ENCODE measurements at regions not wholly inside any gene's neighbourhood (a gene's known extent, or its start where the extent isn't known, plus 50 kb on each side); places are given as distances from the start of the nearest gene placed in this dataset.

DNA sequence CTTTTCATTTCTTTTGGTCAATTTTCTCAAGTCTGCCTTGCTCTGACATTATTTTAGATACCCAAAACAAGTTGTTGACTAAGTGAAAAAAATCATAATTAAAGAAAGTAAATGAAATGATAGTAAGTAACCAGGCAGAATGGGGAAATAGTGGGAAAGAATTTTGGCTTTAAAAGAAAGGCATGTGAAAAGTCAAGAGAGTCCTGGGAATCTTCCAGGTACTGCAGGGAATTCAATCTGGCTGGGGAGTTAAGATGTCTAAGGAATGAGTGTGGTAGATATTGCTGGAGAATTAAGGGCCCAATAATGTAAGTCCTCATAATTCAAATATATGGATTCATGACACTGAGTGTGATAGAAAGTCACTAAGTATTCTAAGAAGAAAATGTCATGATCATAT lies 123.1 kb upstream of the PAPPA start:
- DNase-seq (ENCODE audit: low read depth in 2 of 2), result no peak

DNA sequence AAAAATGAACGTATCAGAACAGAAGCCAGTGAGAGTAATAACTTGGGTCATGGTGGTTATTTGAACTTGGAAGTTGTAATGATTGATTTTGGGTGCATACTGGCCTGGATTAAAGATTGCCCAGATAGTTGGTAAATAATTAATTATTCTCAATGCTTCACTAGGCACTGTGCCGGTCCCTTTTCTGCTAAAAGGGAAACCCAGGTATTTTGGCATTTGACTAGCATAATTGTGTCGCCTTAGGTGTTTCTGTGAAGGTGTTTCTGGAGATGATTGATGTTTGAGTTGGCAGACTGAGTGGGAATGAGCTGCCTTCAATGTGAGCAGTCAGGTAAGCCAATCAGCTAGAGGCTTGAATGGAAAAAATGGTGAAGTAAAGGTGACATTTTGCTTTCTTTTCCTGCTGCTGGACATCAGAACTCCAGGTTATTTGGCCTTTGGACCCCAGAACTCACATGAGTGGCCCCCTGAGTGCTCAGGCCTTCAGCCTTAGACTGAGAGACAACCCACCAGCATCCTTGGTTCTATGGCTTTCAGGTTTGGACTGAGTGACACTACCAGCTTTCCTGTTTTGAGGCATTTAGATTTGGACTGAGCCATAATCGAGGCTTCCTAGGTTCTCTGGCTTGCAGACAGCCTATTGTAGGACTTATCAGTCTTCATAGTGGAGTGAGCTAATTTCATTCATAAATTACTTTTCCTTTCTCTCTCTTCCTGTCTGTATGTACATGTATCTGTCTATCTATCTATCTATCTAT lies 120.7 kb upstream of the PAPPA start:
- no peak for DNase-seq (ENCODE audit: low read depth in 2 of 2)

DNA sequence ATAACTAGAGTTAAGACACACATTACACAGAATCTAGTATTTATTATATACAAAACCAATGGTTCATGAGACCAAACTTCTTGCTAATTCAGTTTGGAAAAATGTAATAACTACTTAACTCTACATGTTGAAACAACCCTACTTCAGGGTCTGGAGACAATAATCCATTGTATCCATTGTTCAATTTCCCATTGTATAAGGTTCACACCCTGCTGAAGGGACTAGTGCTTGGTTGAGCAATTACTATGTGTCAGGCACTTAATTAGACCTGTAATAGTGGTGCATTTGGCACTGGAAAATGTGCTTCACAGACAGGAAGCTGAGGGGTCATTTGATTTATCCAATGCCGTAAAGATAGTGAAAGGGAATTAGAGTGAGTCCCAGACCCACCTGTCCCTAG lies 114.3 kb upstream of the PAPPA start:
- DNase-seq (ENCODE audit: low read depth in 2 of 2), result no peak

DNA sequence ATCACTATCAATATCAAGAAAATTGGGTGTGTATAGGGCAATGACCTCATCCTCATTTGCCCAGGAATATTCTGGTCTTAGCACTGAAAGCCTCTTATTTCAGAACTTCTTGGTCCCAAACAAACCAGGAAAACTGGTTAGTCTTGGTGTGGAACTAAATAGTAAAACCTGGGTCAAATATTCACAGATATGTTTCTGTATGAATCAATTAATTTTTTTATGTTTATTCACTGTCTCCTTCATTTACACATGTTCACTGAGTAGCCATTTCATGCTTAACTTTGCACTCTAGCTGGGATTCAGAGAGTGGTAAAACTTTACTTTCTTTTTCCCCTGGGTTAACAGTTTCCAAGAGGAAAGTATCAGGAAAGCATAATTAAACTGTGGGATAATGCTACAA lies 113.7 kb upstream of the PAPPA start:
- no peak for DNase-seq (ENCODE audit: low read depth in 2 of 2)

DNA sequence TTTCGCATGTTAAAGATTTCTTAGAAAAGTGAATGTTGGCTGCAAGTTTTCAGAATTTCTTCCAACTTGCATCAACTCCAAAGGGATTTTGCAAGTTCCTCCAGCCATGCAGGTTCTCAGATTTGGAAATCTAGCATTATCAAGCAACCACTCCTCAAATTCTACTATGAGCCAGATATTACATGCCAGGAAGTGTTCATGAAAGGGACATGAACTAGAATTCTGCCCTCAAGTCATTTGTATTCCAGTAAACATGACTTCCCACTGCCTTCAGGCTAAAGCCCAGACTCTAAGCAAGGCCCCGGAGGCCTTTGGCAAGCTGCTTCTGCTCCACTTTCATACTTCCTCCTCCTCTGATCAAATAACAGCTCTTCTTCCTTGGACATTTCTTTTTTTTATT lies 111.3 kb upstream of the PAPPA start:
- DNase-seq (ENCODE audit: low read depth in 2 of 2), result no peak

DNA sequence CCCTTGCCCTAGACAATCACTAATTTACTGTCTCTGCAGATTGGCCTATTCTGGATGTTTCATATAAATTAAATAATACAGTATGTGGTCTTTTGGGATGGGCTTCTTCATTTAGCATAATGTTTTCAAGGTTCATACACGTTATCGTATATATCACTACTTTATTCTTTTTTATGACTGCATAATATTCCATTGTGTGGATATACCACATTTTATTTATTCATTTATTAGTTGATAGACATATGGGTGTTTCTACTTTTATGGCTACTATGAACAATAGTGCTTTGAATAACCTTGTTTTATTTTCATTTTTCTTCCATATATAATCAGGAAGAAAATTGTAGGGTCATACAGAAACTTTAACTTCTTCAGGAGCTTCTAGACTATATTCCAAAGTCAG lies 108.5 kb upstream of the PAPPA start:
- no peak for DNase-seq (ENCODE audit: low read depth in 2 of 2)

DNA sequence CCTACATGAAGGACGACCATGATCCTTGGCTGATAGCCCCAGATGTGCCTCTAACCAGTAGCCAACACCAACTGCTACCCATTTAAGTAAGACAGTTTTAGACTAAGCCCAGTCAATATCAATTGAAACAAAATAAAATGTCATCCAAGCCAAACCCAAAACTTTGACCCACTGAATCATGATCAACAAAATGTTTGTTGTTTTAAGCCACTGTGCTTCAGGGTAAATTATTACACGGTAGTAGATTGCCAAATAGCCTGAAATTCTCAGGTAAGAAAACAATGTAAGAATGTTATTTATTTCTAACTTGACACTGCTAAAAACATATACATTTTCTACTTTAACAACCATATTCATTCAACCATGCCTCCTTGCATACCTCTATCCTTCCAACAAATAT lies 105.5 kb upstream of the PAPPA start:
- DNase-seq (ENCODE audit: low read depth in 2 of 2), result no peak

DNA sequence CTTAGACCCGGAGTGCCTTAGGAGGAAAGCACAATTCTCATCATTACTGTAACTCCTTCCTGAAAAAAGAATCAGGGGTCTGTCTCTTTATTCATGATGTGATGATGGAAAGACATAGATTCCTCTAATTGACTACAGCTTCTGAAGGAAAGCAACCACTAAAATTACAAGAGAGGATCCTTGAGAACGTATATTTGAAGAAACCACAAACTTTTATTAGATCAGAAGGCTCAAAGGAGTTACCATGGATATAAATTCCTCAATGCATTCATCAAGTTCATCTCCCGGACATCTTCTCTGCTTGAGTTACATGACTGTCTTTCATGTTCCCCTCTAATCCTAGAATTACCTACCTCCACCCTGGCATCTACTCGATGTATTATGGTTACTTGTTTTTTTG lies 104.1 kb upstream of the PAPPA start:
- DNase-seq (ENCODE audit: low read depth in 2 of 2), result no peak

DNA sequence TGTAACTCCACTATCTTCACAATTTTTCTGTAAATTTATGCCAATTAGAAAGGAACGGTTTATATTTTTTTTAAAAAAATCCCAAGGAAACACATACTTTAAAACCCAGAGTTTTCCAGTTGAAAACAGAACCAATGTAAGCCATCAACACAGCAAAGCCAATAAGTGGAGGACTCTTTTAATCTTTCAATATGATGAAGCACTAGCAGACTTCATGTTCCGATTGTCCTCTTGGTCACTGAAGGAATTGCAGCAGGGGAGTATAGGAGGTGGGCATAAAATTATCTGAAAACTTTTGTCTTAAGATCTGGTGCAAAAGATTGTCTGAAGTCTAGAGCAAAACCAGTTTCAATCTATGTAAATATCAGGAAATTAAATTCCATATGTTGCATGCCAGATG lies 102.1 kb upstream of the PAPPA start:
- no peak for DNase-seq (ENCODE audit: low read depth in 2 of 2)

DNA sequence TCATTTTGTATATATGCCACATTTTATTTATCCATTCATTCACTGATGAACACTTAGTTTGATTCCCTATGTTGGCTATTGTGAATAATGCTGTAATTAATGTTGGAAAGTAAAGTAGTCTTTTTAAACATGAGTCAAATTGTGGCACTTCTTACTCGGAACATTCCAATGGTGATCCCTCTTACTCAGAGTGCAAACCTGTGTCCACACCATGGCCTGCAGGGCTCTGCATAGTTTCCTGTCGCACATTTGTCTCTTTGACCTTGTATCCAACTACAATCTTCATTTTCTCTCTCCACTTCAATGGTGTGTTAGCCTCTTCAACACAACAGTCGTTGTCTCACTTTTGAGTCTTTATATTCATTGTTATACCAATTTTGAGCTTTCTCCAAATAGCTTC lies 98.1 kb upstream of the PAPPA start:
- no peak for DNase-seq (ENCODE audit: low read depth in 2 of 2)

DNA sequence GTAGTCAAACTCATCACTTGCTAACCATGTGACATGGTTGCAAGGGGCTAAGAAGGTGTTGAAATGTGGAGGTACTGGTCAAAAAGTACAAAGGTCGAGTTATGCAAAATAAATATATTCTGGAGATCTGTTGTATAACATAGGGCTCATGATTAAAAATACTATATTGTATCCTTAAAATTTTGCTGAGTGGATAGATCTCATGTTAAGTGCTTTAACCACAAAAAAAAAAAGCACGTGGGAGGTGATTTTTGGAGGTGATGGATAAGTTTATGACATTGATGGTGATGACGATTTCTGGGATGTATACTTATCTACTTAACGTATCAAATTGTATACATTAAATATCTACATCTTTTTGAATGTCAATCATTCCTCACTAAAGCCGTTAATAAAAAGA lies 96.2 kb upstream of the PAPPA start:
- DNase-seq (ENCODE audit: low read depth in 2 of 2), result no peak

DNA sequence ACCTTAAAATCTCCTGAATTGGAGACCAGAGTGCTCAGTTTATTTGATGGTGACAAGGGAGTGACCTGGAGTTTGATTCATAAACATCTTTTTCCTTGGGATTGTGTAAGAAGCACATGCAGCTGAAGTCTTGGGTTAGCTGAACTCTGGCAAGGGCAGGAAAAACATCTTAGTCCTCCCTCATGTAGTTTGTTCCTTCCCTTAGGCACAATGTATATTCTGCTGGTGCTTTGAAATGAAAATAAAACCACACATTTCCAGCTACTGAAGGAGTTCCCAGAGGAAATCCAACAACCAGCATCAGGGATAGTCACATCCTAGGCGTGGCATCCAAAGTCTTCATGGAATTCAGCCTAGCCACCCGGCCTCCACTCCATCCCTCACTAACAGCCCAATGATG lies 95.2 kb upstream of the PAPPA start:
- DNase-seq (ENCODE audit: low read depth in 2 of 2), result no peak

DNA sequence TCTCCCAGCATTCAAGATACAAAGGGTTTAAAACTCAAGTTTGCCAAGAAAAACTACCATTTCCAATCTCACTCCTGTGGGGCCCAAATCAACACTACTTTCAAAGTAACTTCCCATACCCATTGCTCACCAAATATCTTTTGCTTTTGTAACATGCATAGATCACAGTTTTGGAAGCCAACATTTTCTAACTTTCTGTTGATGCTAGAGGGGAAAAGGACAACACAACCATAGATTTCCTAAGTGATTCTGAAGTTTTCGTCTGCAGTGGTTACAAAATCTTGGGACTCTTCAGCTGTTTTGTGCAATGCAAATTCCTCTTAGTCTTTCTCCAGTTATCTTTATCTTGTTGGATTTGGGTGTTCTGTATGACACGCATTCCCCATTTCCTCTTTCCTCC lies 94.1 kb upstream of the PAPPA start:
- DNase-seq (ENCODE audit: low read depth in 2 of 2), result no peak

DNA sequence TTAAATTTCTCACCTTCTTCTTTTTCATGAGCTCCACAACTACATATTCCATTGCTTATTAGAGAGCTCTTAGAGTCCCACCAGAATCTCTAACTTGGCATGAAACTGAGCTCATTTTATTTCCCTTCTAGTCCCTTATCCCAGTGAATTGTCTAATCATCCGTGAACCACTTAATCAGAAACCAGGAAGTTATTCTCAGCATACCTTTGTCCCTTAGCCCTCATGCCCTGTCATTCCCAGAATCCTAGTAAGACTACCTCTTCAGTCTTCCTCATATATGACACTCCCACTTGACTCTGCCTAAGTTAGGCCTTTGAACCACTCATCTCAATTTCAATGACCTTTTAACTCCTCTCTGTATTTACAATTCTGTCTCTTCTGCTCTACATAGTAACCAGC lies 93.0 kb upstream of the PAPPA start:
- DNase-seq (ENCODE audit: low read depth in 2 of 2), result no peak

DNA sequence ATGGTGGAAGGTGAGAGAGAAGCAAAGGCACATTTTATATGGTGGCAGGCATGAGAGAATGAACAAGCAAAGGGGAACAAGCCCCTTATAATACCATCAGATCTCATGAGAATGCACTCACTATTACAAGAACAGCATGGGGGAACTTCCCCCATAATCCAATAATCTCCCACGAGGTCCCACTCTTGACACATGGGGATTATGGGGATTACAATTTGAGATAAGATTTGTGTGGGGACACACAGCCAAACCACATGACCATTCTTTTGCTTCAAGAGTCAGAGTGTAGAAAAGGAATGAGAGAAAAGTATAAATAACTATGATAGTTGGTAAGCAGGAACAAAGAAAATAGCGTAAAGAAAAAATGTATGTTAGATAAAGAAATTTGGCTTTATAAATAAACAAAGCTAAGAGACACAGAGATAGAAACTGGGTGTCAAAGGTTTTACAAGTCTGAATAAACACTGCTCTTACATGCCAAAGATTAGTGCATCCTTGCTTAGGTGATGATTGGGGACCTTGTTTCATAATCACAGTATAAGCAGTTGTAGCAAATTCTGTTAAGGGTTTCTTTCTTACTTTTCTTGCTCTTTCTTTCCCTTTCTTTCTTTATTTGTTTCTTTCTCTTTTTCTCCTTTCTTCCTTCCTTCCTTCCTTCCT lies 91.9 kb upstream of the PAPPA start:
- no peak for DNase-seq (ENCODE audit: low read depth in 2 of 2)

DNA sequence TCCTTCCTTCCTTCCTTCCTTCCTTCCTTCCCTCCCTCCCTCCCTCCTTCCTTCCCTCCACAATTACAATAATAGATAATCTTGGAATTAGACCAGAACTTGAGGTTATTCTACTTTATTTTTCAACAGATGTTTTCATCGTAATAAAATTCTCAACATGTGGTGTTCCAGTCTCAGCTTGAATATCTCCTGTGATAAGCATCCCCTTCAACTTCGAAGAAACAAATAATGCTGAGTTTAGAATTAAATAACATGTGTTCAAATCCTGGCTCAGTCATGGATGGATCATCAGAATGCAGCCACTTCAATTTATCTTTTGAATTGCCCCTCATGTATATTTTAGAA lies 91.4 kb upstream of the PAPPA start:
- DNase-seq (ENCODE audit: low read depth in 2 of 2), result no peak

DNA sequence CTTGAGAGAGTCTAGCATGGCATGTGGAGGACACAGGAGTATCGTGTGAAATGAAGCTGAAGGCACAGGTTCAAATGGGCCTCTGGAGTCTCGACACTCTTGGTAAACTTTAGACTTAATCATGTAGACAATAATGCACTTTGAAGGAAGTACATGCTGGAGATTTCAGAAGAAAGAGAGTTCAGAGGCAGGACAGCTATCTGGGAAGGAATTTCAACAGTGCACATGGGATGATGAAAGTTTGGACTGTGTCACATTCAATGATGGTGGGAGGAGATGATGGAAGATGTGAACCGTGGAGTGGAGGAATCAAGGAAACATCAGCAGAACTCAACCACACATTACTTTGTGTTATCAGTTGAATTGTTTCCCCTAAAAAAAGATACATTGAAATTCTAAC lies 88.6 kb upstream of the PAPPA start:
- DNase-seq (ENCODE audit: low read depth in 2 of 2), result no peak

DNA sequence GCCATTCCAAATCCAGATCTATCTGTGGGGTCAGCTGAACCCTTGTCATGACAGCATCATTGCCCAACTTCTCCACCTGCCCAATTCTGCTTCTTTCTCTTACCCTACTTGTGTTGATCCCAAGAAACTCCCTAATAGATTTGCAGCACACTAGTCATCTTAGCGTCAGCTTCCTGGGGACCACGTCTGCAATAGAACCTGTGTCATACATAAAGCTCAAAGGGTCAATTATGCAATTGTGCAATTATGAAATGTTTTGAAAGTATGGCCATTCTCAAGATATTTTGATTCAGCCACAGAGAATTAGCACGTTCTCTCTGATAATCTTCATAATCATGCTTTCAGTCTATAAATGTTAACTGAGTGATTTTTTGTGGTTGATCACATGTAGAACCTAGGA lies 87.4 kb upstream of the PAPPA start:
- no peak for DNase-seq (ENCODE audit: low read depth in 2 of 2)

DNA sequence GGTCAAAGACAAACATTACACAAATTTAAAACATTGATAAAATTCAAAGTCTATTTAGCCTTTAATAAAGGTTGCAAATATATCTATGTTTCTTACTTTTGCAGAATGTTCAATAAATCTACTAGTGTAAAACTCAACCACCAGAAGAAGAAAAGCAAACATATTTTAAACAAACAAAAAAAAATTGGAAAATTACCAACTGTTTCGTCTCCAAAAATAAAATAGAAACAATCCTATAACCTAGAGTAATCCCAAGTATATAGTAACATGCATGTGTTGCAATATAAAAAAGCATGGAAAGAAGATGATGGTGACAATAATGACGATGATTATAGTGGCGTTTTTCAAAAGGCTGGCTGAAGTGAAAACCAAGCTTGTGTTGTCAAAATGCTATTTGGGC lies 86.0 kb upstream of the PAPPA start:
- no peak for DNase-seq (ENCODE audit: low read depth in 2 of 2)

DNA sequence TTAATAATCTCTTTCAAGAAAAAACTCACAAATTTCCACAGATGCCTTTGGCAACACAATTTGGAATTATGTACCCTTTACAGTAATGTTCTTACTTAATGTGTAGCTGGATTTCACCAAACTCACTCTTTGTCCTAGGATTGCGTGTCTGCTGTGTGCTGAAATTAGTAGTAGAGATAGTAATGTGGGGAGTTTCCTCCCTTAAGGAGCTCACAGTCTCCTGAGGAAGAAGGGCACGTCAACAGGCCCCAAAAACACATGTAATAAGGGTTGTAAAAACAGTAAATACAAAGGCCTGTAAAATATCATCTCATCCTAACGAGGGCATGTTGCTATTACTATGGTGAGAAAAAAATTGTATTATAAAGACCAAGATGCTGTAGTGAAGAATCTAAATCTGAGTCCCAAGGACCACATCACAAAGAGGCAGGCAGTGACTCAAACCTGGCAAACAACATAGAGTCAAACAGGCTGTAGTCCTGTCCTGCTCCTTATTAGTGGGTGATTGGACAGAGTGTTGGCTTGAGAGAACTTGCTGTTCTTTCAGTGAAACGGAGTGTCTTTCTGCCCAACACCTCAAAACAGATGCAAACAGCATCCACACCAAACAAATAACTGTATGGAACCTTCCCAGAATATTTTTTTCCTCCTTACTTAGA lies 83.2 kb upstream of the PAPPA start:
- DNase-seq (ENCODE audit: low read depth in 2 of 2), result no peak

DNA sequence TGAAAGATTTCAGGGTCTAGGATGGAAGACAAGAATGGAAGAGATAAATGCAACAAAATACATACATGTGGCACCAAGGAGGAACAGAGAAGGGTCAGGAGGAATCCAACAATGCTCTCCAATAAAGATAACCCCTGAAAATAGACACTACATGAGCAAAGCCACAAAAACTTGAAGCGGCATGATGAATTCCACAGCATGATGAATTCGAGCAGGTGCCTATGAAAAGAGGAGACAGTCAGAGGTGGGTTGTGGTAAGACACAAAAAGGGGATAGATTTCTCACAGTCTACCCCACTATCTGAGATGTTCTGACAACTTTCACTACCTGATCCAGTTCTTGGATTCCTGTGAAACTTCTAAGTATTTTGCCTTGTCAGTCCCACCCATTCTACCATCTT lies 81.5 kb upstream of the PAPPA start:
- no peak for DNase-seq (ENCODE audit: low read depth in 2 of 2)

DNA sequence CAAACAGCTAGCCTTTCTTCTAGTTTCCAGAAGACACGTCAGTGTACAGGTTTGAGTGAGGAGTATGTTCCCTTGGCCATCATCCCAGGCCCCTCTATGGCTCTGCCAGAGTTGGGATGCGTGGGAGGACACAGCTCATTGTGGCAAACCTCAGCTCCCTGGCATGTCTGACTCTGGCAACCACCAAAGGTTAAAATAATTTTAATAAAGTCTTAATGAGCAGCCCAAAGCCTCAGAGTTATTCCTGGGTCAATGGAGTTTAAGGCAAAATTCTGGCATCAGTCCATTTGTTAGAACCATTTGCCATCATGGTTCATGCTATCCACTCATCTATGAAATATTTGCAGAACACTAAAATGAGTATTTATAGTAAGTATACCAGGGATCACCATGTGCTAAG lies 79.8 kb upstream of the PAPPA start:
- no peak for DNase-seq (ENCODE audit: low read depth in 2 of 2)

DNA sequence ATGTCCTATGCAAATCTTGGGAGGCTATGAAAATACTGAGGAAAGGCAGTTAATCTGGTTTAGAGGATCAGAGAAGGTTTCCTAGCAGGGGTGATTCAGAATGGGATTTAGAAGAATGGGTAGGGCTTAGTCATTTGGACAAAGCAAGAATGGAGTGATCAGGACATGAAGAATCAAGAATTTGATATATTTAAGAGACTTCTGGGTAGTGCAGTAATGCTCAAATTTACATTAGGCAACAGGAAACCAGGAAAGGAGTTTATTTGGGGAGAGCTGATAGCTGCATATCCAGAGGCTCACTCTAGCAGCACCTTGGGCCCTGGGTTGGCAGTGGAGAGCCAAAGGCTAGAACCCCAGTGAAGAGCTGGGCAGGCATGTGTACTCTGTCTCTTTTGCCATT lies 78.9 kb upstream of the PAPPA start:
- DNase-seq (ENCODE audit: low read depth in 2 of 2), result no peak

DNA sequence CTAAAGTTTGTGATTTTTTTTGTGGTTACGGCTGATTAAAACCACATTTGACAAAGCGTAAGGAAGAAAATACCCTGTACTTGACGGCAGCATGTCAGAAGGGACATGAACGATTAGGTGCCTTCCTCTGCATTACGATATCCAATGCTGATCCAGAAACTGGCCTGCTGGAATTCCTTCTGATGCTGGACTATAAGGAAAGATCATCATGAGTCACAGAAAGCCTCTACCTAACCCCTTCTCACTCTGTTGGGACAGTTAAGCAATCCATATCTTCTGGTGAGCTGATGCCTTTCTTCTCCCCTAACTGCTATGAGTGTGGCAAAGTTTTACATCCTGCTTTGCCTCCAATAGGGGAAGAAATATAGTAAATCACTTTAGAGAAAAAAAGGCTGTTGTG lies 78.4 kb upstream of the PAPPA start:
- DNase-seq (ENCODE audit: low read depth in 2 of 2), result no peak

Data from stimulated activated CD4-positive, alpha-beta T cell treated with anti-CD3 and anti-CD28 coated beads, Interleukin-4, amount 100 ng/mL, for 48 hours (primary cell).